ENCODE measurements at regions not wholly inside any gene's neighbourhood (a gene's known extent, or its start where the extent isn't known, plus 50 kb on each side); places are given as distances from the start of the nearest gene placed in this dataset.

- TF ChIP-seq CTCF (IDR thresholded peaks at IDR 0.05) (no peak), POLR2A (IDR thresholded peaks at IDR 0.05) (no peak), POLR2AphosphoS5 (IDR thresholded peaks at IDR 0.05) (no peak)
Observed at GRCh38 chr14:58873228-58873953, 235.6 kb downstream of the DACT1 start.

Data from prostate gland (tissue), 2 donors.